GM23248 (cell line): ENCODE measurements at regions not wholly inside any gene's neighbourhood (a gene's known extent, or its start where the extent isn't known, plus 50 kb on each side); places are given as distances from the start of the nearest gene placed in this dataset.

Source experiments
- DNase-seq: peaks from one replicate; pipeline ENCODE4 v3.0.0-alpha.2; 2015
- H2AFZ ChIP-seq: fragments of 200-600 bp; sonication (generic); 2 replicates; pipeline ENCODE4 v1.6.1; 2016; ENCODE audit warnings: antibody characterized with exemption
- H3F3A ChIP-seq: fragments of 200-600 bp; sonication (generic); 2 replicates; pipeline ENCODE4 v1.6.1; 2016; ENCODE audit warnings: mild to moderate bottlenecking, antibody characterized with exemption, mixed run types; ENCODE audit not compliant: insufficient read depth
- H3K27ac ChIP-seq: fragments of 200-600 bp; sonication (generic); 2 replicates; pipeline ENCODE4 v1.5.1; 2016; ENCODE audit warnings: mild to moderate bottlenecking
- H3K27me3 ChIP-seq: fragments of 200-600 bp; sonication (generic); replicated peaks from 2 replicates; pipeline ENCODE4 v1.6.1; 2016; ENCODE audit warnings: mild to moderate bottlenecking; ENCODE audit not compliant: insufficient read depth
- H3K36me3 ChIP-seq: fragments of 200-600 bp; sonication (generic); 2 replicates; pipeline ENCODE4 v1.6.1; 2016; ENCODE audit warnings: low read depth, mild to moderate bottlenecking
- H3K4me1 ChIP-seq: fragments of 200-600 bp; sonication (generic); 2 replicates; pipeline ENCODE4 v1.6.1; 2016; ENCODE audit warnings: mild to moderate bottlenecking; ENCODE audit not compliant: insufficient read depth
- H3K4me2 ChIP-seq: fragments of 200-600 bp; sonication (generic); one replicate; pipeline ENCODE4 v1.6.1; 2016; ENCODE audit warnings: mild to moderate bottlenecking; ENCODE audit not compliant: unreplicated experiment
- H3K4me3 ChIP-seq: fragments of 200-600 bp; sonication (generic); 2 replicates; pipeline ENCODE4 v1.5.1; 2016; ENCODE audit warnings: mild to moderate bottlenecking
- H3K79me2 ChIP-seq: fragments of 200-600 bp; sonication (generic); 2 replicates; pipeline ENCODE4 v1.6.1; 2016; ENCODE audit warnings: mild to moderate bottlenecking; ENCODE audit not compliant: insufficient read depth
- H3K9ac ChIP-seq: fragments of 200-600 bp; sonication (generic); 2 replicates; pipeline ENCODE4 v1.6.1; 2016; ENCODE audit warnings: mild to moderate bottlenecking
- H3K9me2 ChIP-seq: fragments of 200-600 bp; sonication (generic); 2 replicates; pipeline ENCODE4 v1.6.1; 2016; ENCODE audit warnings: mixed run types, mild to moderate bottlenecking, moderate library complexity; ENCODE audit not compliant: insufficient read depth
- H3K9me3 ChIP-seq: fragments of 200-600 bp; sonication (generic); one replicate; pipeline ENCODE4 v1.6.1; 2017; ENCODE audit warnings: low read depth
- H4K20me1 ChIP-seq: fragments of 200-600 bp; sonication (generic); 2 replicates; pipeline ENCODE4 v1.6.0; 2016; ENCODE audit not compliant: insufficient read depth
- EZH2 ChIP-seq: fragments of 200-600 bp; sonication (generic); IDR thresholded peaks from 2 replicates; pipeline ENCODE4 v1.6.1; 2018; ENCODE audit warnings: antibody characterized with exemption, mild to moderate bottlenecking; ENCODE audit not compliant: insufficient read depth, poor library complexity, severe bottlenecking
- EZH2phosphoT487 ChIP-seq: fragments of 200-600 bp; sonication (generic); IDR thresholded peaks from 2 replicates; pipeline ENCODE4 v1.6.1; 2018; ENCODE audit warnings: antibody characterized with exemption, moderate library complexity, mild to moderate bottlenecking, low read depth; ENCODE audit not compliant: insufficient read depth
- WGBS, 2 experiments: methylation state at CpG; one replicate each; pipeline ENCODE4 v1.1.6; 2015 to 2017; ENCODE audit warnings: low lambda C conversion rate in 2 of 2, low coverage in 1 of 2; ENCODE audit errors: missing lambda C conversion rate in 2 of 2; 5-methylcytosine and 5-hydroxymethylcytosine counted together
- in situ Hi-C: fragments of 300-500 bp; cut with MboI; formaldehyde crosslinking; loops from 2 replicates; pipeline ENCODE4 v1.15.0; 2020

DNA sequence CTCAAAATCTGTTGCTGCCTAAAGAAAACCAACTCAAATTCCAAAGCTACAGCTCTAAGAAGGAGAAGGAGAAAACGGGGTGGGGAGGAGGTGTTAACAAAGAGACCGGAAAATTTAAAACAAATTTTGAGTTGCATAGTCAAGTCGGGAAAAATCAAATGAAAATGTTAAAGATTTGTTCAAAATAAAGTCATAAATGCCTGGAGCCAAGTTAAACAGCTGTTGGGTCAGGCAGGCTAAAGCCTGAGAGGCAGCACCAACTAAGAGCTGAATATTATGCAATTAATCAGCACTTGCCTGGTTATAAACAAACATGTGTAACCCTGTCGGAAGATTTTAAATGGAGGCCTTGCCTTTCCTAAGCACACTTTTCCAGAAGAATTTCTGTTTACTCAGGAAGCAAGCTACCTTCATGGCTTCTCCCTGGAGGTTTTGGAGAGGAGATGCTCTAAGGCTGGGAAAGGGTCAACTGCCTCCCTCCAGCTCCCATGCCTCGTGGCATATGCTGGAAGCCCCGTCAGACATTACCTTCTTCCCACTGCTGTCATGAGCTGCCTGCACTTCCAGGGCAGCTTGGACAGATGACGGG, 270.5 kb downstream of the DMRT2 start:
- H3K9me3 ChIP-seq: no peaks in the 10 kb centered on the region
- no peak overlapping the region for H3K4me2 ChIP-seq
- no peak overlapping the region for H3K9ac ChIP-seq
- no peaks in the 10 kb centered on the region for H3K36me3 ChIP-seq
- no peak overlapping the region for H2AFZ ChIP-seq
- no peaks in the 10 kb centered on the region for H4K20me1 ChIP-seq
- WGBS, 2 experiments: 8 to 16% methylated on average over 7 of the region's 7 CpGs
- no peak overlapping the region for H3K27ac ChIP-seq
- no peak overlapping the region for H3K4me3 ChIP-seq
- no peaks in the 10 kb centered on the region for H3K4me1 ChIP-seq
- peaks cover 16% of the 10 kb centered on the region; the same call in 1 of the 2 replicates for H3K27me3 ChIP-seq
- no peak for TF ChIP-seq EZH2phosphoT487
- no peak for TF ChIP-seq EZH2
- H3K9me2 ChIP-seq: no peaks in the 10 kb centered on the region
- no peak for DNase-seq
- in situ Hi-C loops: no loop called here
- no peaks in the 10 kb centered on the region for H3K79me2 ChIP-seq
- H3F3A ChIP-seq: no peaks in the 10 kb centered on the region

DNA sequence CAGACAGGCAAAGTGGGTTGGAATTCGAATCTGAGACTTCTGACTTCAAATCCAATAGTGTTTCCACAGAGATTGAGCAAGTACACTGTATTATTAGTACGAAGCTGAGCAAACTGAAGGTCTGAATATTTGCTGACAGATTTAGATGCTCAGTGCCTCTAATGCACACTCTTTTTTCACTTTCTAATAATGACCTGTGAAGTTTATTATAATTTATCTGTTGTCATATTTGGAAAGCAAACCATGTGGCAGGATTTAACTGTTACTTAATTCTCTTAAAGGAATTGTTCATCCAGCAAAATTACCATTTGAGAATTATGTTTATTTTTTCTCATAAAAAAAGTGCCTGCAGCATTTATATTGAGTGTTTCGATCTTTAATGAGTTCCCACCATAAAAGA, 277.3 kb downstream of the DMRT2 start:
- Histone ChIP-seq H3K4me3 (no peak overlapping the region), H4K20me1 (no peaks in the 10 kb centered on the region), H3K79me2 (no peaks in the 10 kb centered on the region), H3K4me1 (no peaks in the 10 kb centered on the region), H3K36me3 (no peaks in the 10 kb centered on the region), H3F3A (no peaks in the 10 kb centered on the region), H3K9me2 (no peaks in the 10 kb centered on the region), H3K9me3 (no peaks in the 10 kb centered on the region), H3K27me3 (no peaks in the 10 kb centered on the region; the same call in 1 of the 2 replicates), H3K27ac (no peak overlapping the region), H3K4me2 (no peak overlapping the region), H3K9ac (no peak overlapping the region), H2AFZ (no peak overlapping the region)
- in situ Hi-C loops: no loop called here
- no peak for TF ChIP-seq EZH2phosphoT487
- TF ChIP-seq EZH2: no peak
- 33 to 40% methylated on average over 3 of the region's 3 CpGs for WGBS, 2 experiments
- DNase-seq: no peak

DNA sequence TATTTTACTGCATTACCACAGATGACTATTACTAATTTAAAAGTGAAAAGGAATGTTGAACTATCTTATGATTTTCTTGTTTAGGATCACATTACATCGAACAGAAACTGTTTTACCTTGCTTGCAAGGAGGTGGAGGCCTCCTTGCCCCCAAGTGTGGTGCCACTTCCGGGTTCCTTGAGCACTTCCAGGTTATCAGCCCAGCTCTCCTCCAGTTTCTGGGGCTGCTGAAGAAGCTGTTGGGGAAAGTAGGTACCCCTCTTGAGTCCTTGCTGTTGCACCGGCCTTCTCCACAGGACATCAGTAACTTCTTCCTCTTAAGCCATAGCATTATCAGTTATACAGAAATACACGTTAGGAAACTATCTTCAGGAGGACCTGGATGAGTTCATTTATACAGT, 278.2 kb downstream of the DMRT2 start:
- no peak for TF ChIP-seq EZH2phosphoT487

GRCh38 chr9:1331546-1332038, 281.4 kb downstream of the DMRT2 start:
- no peaks in the 10 kb centered on the region for H3K9me3 ChIP-seq
- H3K79me2 ChIP-seq: no peaks in the 10 kb centered on the region
- TF ChIP-seq EZH2phosphoT487: no peak
- H3F3A ChIP-seq: no peaks in the 10 kb centered on the region
- H2AFZ ChIP-seq: no peak overlapping the region
- DNase-seq: no peak
- no peaks in the 10 kb centered on the region for H3K27me3 ChIP-seq
- no peaks in the 10 kb centered on the region for H4K20me1 ChIP-seq
- H3K27ac ChIP-seq: no peak overlapping the region
- H3K9ac ChIP-seq: no peak overlapping the region
- in situ Hi-C loops: no loop called here
- no peaks in the 10 kb centered on the region for H3K4me1 ChIP-seq
- no peak overlapping the region for H3K4me2 ChIP-seq
- no peaks in the 10 kb centered on the region for H3K9me2 ChIP-seq
- no peak overlapping the region for H3K4me3 ChIP-seq
- H3K36me3 ChIP-seq: no peaks in the 10 kb centered on the region

More for the DNA sequence above, 278.2 kb downstream of the DMRT2 start:
- H3K36me3 ChIP-seq: no peaks in the 10 kb centered on the region
- 56 to 72% methylated on average over 4 of the region's 4 CpGs for WGBS, 2 experiments
- no peak overlapping the region for H3K9ac ChIP-seq
- in situ Hi-C loops: no loop called here
- no peaks in the 10 kb centered on the region for H3K9me3 ChIP-seq
- no peaks in the 10 kb centered on the region; the same call in 1 of the 2 replicates for H3K27me3 ChIP-seq
- H2AFZ ChIP-seq: no peak overlapping the region
- H3K9me2 ChIP-seq: no peaks in the 10 kb centered on the region
- no peaks in the 10 kb centered on the region for H3F3A ChIP-seq
- no peaks in the 10 kb centered on the region for H3K79me2 ChIP-seq
- H3K4me2 ChIP-seq: no peak overlapping the region
- H4K20me1 ChIP-seq: no peaks in the 10 kb centered on the region
- no peaks in the 10 kb centered on the region for H3K4me1 ChIP-seq
- no peak overlapping the region for H3K27ac ChIP-seq
- no peak overlapping the region for H3K4me3 ChIP-seq
- DNase-seq: no peak

DNA sequence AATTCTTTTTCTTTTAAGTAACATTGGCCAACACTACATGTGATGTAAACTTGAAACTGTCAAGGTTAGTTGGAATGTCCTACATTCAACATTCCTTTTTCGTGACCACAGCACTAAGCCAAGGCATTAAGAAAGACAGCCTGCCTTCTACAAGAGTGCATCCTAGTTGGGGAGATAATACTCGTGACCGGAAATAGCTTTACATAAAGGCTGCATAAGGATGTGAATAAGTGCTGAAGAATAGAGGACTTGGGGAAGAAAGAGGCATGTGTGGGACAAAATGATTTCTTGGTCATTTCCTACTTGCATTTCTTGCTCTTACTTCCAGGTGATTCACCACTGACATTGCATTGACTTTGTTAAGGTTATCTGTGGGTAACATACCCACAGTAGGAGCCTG, 282.0 kb downstream of the DMRT2 start:
- Histone ChIP-seq H3K9ac (no peak overlapping the region), H3K79me2 (no peaks in the 10 kb centered on the region), H4K20me1 (no peaks in the 10 kb centered on the region), H3K9me2 (no peaks in the 10 kb centered on the region), H3K4me2 (no peak overlapping the region), H2AFZ (no peak overlapping the region), H3K9me3 (no peaks in the 10 kb centered on the region), H3K27me3 (no peaks in the 10 kb centered on the region), H3K36me3 (no peaks in the 10 kb centered on the region), H3F3A (no peaks in the 10 kb centered on the region), H3K4me3 (no peak overlapping the region), H3K4me1 (no peaks in the 10 kb centered on the region), H3K27ac (no peak overlapping the region)
- WGBS, 2 experiments: 48 to 56% methylated on average over 3 of the region's 3 CpGs
- TF ChIP-seq EZH2: no peak
- TF ChIP-seq EZH2phosphoT487: no peak
- no peak for DNase-seq
- in situ Hi-C loops: no loop called here
